Hepatocyte (in vitro differentiated cells): ENCODE measurements at regions not wholly inside any gene's neighbourhood (a gene's known extent, or its start where the extent isn't known, plus 50 kb on each side); places are given as distances from the start of the nearest gene placed in this dataset.
A peak's percentile ranks its signal among the peaks of the same experiment; 100 is the strongest.

ENCODE experiments used
- DNase-seq: peaks from one replicate; pipeline ENCODE4 v3.0.0-alpha.2; 2016; ENCODE audit warnings: low spot score
- H2AFZ ChIP-seq: fragments of 200-600 bp; sonication (generic); 2 replicates; pipeline ENCODE4 v1.6.0; 2016; ENCODE audit warnings: antibody characterized with exemption, mild to moderate bottlenecking
- H3K27ac ChIP-seq: fragments of 200-600 bp; sonication (generic); 2 replicates; pipeline ENCODE4 v1.5.1; 2016; ENCODE audit warnings: mild to moderate bottlenecking
- H3K27me3 ChIP-seq: fragments of 200-600 bp; sonication (generic); 2 replicates; pipeline ENCODE4 v1.6.1; 2016
- H3K36me3 ChIP-seq: fragments of 200-600 bp; sonication (generic); replicated peaks from 2 replicates; pipeline ENCODE4 v1.5.1; 2016; ENCODE audit warnings: low read depth; ENCODE audit not compliant: insufficient read depth
- H3K4me1 ChIP-seq: fragments of 200-600 bp; sonication (generic); 2 replicates; pipeline ENCODE4 v1.5.1; 2016; ENCODE audit warnings: mild to moderate bottlenecking, moderate library complexity; ENCODE audit not compliant: insufficient read depth
- H3K4me2 ChIP-seq: fragments of 200-600 bp; sonication (generic); 2 replicates; pipeline ENCODE4 v1.6.0; 2016
- H3K4me3 ChIP-seq: fragments of 200-600 bp; sonication (generic); 2 replicates; pipeline ENCODE4 v1.5.1; 2016; ENCODE audit warnings: mild to moderate bottlenecking
- H3K79me2 ChIP-seq: fragments of 200-600 bp; sonication (generic); 2 replicates; pipeline ENCODE4 v1.6.0; 2017; ENCODE audit warnings: mild to moderate bottlenecking
- H3K9me2 ChIP-seq: fragments of 200-600 bp; sonication (generic); replicated peaks from 2 replicates; pipeline ENCODE4 v1.6.0; 2017; ENCODE audit warnings: mild to moderate bottlenecking; ENCODE audit not compliant: insufficient read depth
- H3K9me3 ChIP-seq: fragments of 200-600 bp; sonication (generic); 2 replicates; pipeline ENCODE4 v1.5.1; 2016; ENCODE audit warnings: low read depth, mild to moderate bottlenecking
- H4K20me1 ChIP-seq: fragments of 200-600 bp; sonication (generic); 2 replicates; pipeline ENCODE4 v1.6.0; 2016; ENCODE audit warnings: mild to moderate bottlenecking; ENCODE audit not compliant: insufficient read depth, poor library complexity, severe bottlenecking
- CTCF ChIP-seq: fragments of 200-600 bp; sonication (generic); IDR thresholded peaks from 2 replicates; pipeline ENCODE4 v1.5.1; 2016; ENCODE audit warnings: antibody characterized with exemption, mild to moderate bottlenecking; ENCODE audit not compliant: poor library complexity
- EZH2 ChIP-seq: fragments of 200-600 bp; sonication (generic); IDR thresholded peaks from 2 replicates; pipeline ENCODE4 v1.6.1; 2016; ENCODE audit warnings: antibody characterized with exemption, mild to moderate bottlenecking, borderline replicate concordance
- EZH2phosphoT487 ChIP-seq: fragments of 200-600 bp; sonication (generic); IDR thresholded peaks from one replicate; pipeline ENCODE4 v1.6.1; 2018; ENCODE audit warnings: antibody characterized with exemption, mild to moderate bottlenecking, low read depth, moderate library complexity; ENCODE audit not compliant: unreplicated experiment, severe bottlenecking
- WGBS: methylation state at CpG from one replicate; pipeline ENCODE4 v1.1.6; 2016; ENCODE audit warnings: low lambda C conversion rate; ENCODE audit errors: missing lambda C conversion rate; 5-methylcytosine and 5-hydroxymethylcytosine counted together

DNA sequence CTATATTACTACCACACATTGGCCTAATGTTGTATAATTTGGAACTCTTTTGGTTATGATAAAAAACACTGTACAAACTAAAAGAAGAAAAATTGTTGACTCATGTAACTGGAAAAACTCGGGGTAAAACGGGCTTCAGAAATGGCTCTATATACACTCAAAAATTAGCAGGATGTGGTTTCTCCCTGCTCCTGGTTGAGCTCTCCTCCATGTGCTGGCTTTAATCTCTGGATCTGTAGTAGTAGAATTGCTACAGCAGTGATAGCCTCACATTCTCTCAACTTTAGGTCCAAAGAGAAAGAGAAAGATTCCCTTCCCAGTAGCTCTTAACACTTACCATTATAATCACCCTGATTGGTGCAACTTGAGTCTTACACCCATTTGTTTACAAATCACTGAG, 274.9 kb upstream of the GALNT5 start:
- no peaks in the 10 kb centered on the region for H3K79me2 ChIP-seq
- WGBS = 90% methylated on average over 2 of the region's 2 CpGs

DNA sequence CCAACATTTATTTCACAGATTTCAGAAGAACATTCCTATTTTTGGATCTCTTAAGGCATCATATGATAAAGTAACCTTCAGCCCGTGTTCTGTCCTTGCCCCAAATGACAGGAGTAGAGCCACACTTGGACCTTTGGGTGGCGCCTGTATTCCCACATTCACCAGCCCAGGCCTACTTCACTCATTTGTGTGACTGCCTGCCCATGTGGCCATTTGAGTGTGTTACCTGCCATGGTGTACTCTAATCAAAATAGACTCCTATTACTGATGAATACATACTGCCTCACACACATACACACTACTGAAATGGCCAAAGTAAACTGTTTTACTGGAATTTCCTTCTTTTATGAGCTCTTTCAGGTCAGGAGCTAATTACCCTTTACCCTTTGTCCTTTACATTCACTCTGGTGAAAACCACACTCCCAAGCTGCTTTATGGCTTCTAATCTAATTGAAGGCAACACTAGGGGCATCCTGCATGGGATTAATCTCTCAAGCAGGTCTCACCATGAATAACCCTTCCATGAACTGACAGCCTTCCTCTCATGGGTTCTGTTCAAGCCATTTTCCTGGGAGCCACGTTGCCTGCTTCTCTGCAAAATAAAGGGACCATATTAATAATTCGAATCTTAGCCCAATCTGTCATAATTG, 271.0 kb upstream of the GALNT5 start:
- H2AFZ ChIP-seq = no peak overlapping the region

More for the DNA sequence above, 274.9 kb upstream of the GALNT5 start:
- H3K4me2 ChIP-seq = no peak overlapping the region
- DNase-seq = no peak
- no peak for TF ChIP-seq CTCF
- no peak for TF ChIP-seq EZH2
- TF ChIP-seq EZH2phosphoT487 = no peak
- H3K9me3 ChIP-seq = no peaks in the 10 kb centered on the region
- H3K9me2 ChIP-seq = no peaks in the 10 kb centered on the region
- no peaks in the 10 kb centered on the region for H3K36me3 ChIP-seq
- no peaks in the 10 kb centered on the region for H3K27me3 ChIP-seq
- H3K4me3 ChIP-seq = no peak overlapping the region
- H4K20me1 ChIP-seq = no peaks in the 10 kb centered on the region
- H3K4me1 ChIP-seq = no peaks in the 10 kb centered on the region
- H2AFZ ChIP-seq = no peak overlapping the region
- no peak overlapping the region for H3K27ac ChIP-seq

DNA sequence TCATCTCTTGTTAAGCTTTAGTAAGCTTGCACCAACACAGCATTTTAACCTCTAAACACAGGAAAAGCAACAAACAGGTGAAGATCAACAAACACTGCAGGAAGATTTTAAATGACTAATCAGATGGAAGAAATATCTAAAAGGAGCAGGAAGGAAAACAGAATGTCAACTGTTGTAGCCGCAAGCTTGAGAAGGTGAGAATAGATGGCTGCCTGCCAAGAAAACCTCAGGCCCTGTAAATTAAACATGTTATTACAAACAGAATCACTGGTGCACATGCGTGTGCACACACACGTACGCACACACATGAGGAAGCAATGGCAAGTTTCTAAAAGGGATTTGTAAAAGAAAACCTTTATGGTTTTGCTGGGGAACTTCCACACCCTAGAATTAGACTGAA, 257.8 kb upstream of the GALNT5 start:
- Histone ChIP-seq H3K36me3 (no peaks in the 10 kb centered on the region), H2AFZ (no peak overlapping the region), H3K27me3 (no peaks in the 10 kb centered on the region), H3K79me2 (no peaks in the 10 kb centered on the region), H3K4me3 (no peak overlapping the region), H4K20me1 (no peaks in the 10 kb centered on the region), H3K9me3 (no peaks in the 10 kb centered on the region), H3K9me2 (no peaks in the 10 kb centered on the region), H3K27ac (no peak overlapping the region), H3K4me2 (no peak overlapping the region), H3K4me1 (no peaks in the 10 kb centered on the region)
- WGBS = 87% methylated on average over 4 of the region's 4 CpGs
- no peak for DNase-seq
- no peak for TF ChIP-seq EZH2phosphoT487
- TF ChIP-seq CTCF = no peak
- TF ChIP-seq EZH2 = no peak

More for the DNA sequence above, 271.0 kb upstream of the GALNT5 start:
- Histone ChIP-seq H3K4me1 (no peaks in the 10 kb centered on the region), H3K27me3 (no peaks in the 10 kb centered on the region), H4K20me1 (no peaks in the 10 kb centered on the region), H3K4me3 (no peak overlapping the region), H3K27ac (no peak overlapping the region), H3K9me3 (no peaks in the 10 kb centered on the region), H3K9me2 (no peaks in the 10 kb centered on the region), H3K79me2 (no peaks in the 10 kb centered on the region), H3K4me2 (no peak overlapping the region), H3K36me3 (no peaks in the 10 kb centered on the region)
- DNase-seq = peak; percentile 3
- 76% methylated on average over 4 of the region's 4 CpGs for WGBS
- no peak for TF ChIP-seq EZH2

GRCh38 chr2:157004789-157005188, 252.7 kb upstream of the GALNT5 start:
- Histone ChIP-seq H3K79me2 (no peaks in the 10 kb centered on the region), H3K4me1 (no peaks in the 10 kb centered on the region), H4K20me1 (no peaks in the 10 kb centered on the region), H3K4me3 (no peak overlapping the region), H3K9me2 (no peaks in the 10 kb centered on the region), H3K27me3 (no peaks in the 10 kb centered on the region), H3K27ac (no peak overlapping the region), H3K4me2 (no peak overlapping the region), H3K9me3 (no peaks in the 10 kb centered on the region), H2AFZ (no peak overlapping the region), H3K36me3 (no peaks in the 10 kb centered on the region)
- WGBS = 81% methylated on average over 2 of the region's 2 CpGs
- no peak for DNase-seq
- TF ChIP-seq EZH2 = no peak
- TF ChIP-seq CTCF = no peak
- TF ChIP-seq EZH2phosphoT487 = no peak
